Epidermal melanocyte (primary cell): ENCODE measurements at regions not wholly inside any gene's neighbourhood (a gene's known extent, or its start where the extent isn't known, plus 50 kb on each side); places are given as distances from the start of the nearest gene placed in this dataset.

Experiments
- DNase-seq: peaks from one replicate; pipeline ENCODE4 v3.0.0; 2011; ENCODE audit warnings: low spot score; ENCODE audit not compliant: insufficient read length

- no peak for DNase-seq
These were observed 212.8 kb upstream of the ELAC2 start for GRCh38 chr17:13230350-13231264.

GRCh38 chr17:13228225-13228624 is 210.4 kb upstream of the ELAC2 start:
- DNase-seq = no peak

GRCh38 chr17:13222975-13223374 is 205.1 kb upstream of the ELAC2 start:
- no peak for DNase-seq

- DNase-seq = no peak
These were observed 195.0 kb upstream of the ELAC2 start for GRCh38 chr17:13212860-13213259.

GRCh38 chr17:13209081-13209480 is 191.3 kb upstream of the ELAC2 start:
- DNase-seq = no peak

- no peak for DNase-seq
These were observed 186.9 kb upstream of the ELAC2 start for GRCh38 chr17:13204607-13205237.

GRCh38 chr17:13202835-13203234 is 185.0 kb upstream of the ELAC2 start:
- no peak for DNase-seq

GRCh38 chr17:13200671-13201070 is 182.8 kb upstream of the ELAC2 start:
- no peak for DNase-seq

GRCh38 chr17:13199425-13199824 is 181.6 kb upstream of the ELAC2 start:
- no peak for DNase-seq

GRCh38 chr17:13197586-13197985 is 179.8 kb upstream of the ELAC2 start:
- no peak for DNase-seq

GRCh38 chr17:13194887-13195286 is 177.1 kb upstream of the ELAC2 start:
- DNase-seq = no peak

- DNase-seq = no peak
These were observed 165.0 kb upstream of the ELAC2 start for GRCh38 chr17:13182854-13183253.

- no peak for DNase-seq
These were observed 164.6 kb upstream of the ELAC2 start for GRCh38 chr17:13182450-13182849.

- DNase-seq = no peak
These were observed 163.9 kb upstream of the ELAC2 start for GRCh38 chr17:13181683-13182082.

- no peak for DNase-seq
These were observed 158.6 kb upstream of the ELAC2 start for GRCh38 chr17:13176436-13176835.

- no peak for DNase-seq
These were observed 154.0 kb upstream of the ELAC2 start for GRCh38 chr17:13171790-13172189.

- DNase-seq = no peak
These were observed 144.5 kb upstream of the ELAC2 start for GRCh38 chr17:13162361-13162760.

GRCh38 chr17:13160790-13161189 is 143.0 kb upstream of the ELAC2 start:
- no peak for DNase-seq

GRCh38 chr17:13160296-13160695 is 142.5 kb upstream of the ELAC2 start:
- no peak for DNase-seq

- DNase-seq = no peak
These were observed 140.8 kb upstream of the ELAC2 start for GRCh38 chr17:13158494-13159240.

- no peak for DNase-seq
These were observed 139.8 kb upstream of the ELAC2 start for GRCh38 chr17:13157656-13158055.

GRCh38 chr17:13154930-13155329 is 137.1 kb upstream of the ELAC2 start:
- DNase-seq = no peak
